ENCODE measurements at regions not wholly inside any gene's neighbourhood (a gene's known extent, or its start where the extent isn't known, plus 50 kb on each side); places are given as distances from the start of the nearest gene placed in this dataset.

DNA sequence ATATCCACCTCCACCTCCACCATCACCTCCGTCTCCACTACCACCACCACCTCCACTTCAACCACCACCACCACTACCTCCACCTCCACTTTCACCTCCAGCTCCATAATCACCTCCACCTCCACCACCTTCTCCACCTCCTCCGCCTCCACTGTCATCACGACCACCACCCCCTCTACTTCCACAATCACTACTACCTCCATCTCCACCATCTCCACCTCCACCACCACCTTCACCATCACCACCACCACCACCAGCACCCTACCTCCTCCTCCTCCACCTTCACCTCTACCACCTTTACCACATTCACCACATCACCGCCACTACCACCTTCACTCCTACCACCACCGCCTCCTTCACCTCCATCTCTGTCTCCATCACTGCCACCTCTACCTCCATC is 435.7 kb downstream of the MCTP2 start:
- DNase-seq, result no peak
- in situ Hi-C loops (cut with HindIII; ENCODE audit: low pct_ligation_motif_present, low pct_unique_long_range_greater_than_20kb, low sequenced_read_pairs), result no loop called here

DNA sequence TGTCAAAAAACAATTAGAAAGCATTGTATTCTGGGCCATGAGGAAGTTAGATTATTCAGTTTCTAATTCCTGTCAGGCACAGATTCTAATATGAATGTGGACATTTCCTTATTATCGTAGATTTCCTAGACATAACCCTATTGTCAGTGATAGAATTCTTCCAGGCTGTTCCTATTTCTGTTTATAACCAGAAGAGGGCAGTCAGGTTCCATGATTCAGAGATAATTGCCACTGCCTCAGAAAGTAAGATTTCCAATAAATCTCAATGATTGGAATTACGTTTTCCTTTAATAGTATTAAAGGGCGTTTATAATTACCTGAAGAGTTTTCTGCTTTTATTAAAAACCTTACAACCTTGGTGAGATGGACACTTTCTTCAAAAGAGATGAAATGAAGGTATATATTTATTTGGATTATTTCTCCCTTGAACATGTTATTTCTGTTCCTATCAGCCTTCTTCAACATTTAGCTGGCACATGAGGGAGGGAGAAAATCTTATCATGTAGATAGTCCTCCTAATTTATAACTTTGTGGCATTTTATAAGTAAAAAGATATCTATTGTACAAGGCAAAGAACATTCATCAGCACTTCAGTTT is 439.2 kb downstream of the MCTP2 start:
- in situ Hi-C loops (cut with HindIII; ENCODE audit: low pct_ligation_motif_present, low pct_unique_long_range_greater_than_20kb, low sequenced_read_pairs), result no loop called here
- DNase-seq, result peak; percentile 35

GRCh38 chr15:94671858-94672532 is 440.6 kb downstream of the MCTP2 start:
- in situ Hi-C loops (cut with HindIII; ENCODE audit: low pct_ligation_motif_present, low pct_unique_long_range_greater_than_20kb, low sequenced_read_pairs), result no loop called here
- DNase-seq, result no peak

- in situ Hi-C loops (cut with HindIII; ENCODE audit: low pct_ligation_motif_present, low pct_unique_long_range_greater_than_20kb, low sequenced_read_pairs), result no loop called here
- no peak for DNase-seq
Measured at GRCh38 chr15:94673801-94674200, 442.4 kb downstream of the MCTP2 start.

GRCh38 chr15:94674296-94674695 is 442.9 kb downstream of the MCTP2 start:
- in situ Hi-C loops (cut with HindIII; ENCODE audit: low pct_ligation_motif_present, low pct_unique_long_range_greater_than_20kb, low sequenced_read_pairs), result no loop called here
- no peak for DNase-seq

DNA sequence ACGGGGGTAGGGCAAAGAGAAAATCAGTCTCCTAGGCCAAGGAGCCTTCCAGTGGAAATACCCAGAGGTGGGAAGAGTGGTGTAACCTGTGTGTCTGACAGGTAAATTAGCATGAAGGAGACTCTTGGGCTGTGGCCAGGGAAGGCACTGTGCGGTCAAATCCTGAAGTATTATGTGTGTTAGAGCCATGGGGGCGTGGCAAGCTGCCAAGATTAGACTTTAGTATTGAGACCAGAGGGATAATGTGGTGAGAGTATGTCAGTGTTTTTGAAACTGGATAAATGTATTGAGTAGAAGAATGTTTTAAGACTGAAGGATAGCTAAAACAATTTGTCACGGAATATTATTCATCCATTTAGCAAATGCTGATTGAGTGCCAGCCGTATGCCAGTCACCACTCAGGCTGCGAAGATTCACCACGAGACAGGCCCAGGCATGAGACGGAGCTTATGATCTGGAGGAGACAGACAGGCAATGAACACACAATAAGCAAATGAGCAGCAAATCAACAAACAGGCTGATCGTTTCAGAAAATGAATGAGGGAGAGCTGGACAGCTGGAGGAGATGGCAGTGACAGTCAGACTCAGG is 445.9 kb downstream of the MCTP2 start:
- no peak for DNase-seq
- in situ Hi-C loops (cut with HindIII; ENCODE audit: low pct_ligation_motif_present, low pct_unique_long_range_greater_than_20kb, low sequenced_read_pairs), result no loop called here

GRCh38 chr15:94682171-94682570 is 450.8 kb downstream of the MCTP2 start:
- no peak for DNase-seq
- in situ Hi-C loops (cut with HindIII; ENCODE audit: low pct_ligation_motif_present, low pct_unique_long_range_greater_than_20kb, low sequenced_read_pairs), result no loop called here

- in situ Hi-C loops (cut with HindIII; ENCODE audit: low pct_ligation_motif_present, low pct_unique_long_range_greater_than_20kb, low sequenced_read_pairs), result no loop called here
- DNase-seq, result no peak
Measured at GRCh38 chr15:94683902-94684301, 452.5 kb downstream of the MCTP2 start.

GRCh38 chr15:94691169-94691568 is 459.8 kb downstream of the MCTP2 start:
- no peak for DNase-seq
- in situ Hi-C loops (cut with HindIII; ENCODE audit: low pct_ligation_motif_present, low pct_unique_long_range_greater_than_20kb, low sequenced_read_pairs), result no loop called here

DNA sequence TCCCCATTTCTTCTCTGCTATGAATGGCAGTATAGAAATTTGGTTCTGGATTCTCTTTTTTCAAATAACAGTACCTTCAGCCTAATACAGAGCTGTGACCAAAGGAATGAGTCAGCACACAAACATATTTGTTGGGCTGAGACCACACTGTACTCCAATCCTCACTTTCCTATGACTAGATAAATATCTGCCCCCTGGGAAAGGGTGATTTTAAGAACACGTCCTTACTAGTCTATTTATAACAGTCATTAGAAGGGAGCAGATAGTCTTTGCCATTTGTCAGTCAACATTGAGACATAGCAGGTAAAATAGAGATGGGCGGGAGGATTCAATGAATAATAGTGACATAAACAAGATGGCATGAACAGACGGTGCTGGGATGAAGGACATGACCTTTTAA is 461.3 kb downstream of the MCTP2 start:
- DNase-seq, result no peak
- in situ Hi-C loops (cut with HindIII; ENCODE audit: low pct_ligation_motif_present, low pct_unique_long_range_greater_than_20kb, low sequenced_read_pairs), result no loop called here

GRCh38 chr15:94700211-94700610 is 468.9 kb downstream of the MCTP2 start:
- DNase-seq, result no peak
- in situ Hi-C loops (cut with HindIII; ENCODE audit: low pct_ligation_motif_present, low pct_unique_long_range_greater_than_20kb, low sequenced_read_pairs), result no loop called here

- in situ Hi-C loops (cut with HindIII; ENCODE audit: low pct_ligation_motif_present, low pct_unique_long_range_greater_than_20kb, low sequenced_read_pairs), result no loop called here
- DNase-seq, result no peak
Measured at GRCh38 chr15:94701281-94701985, 470.1 kb downstream of the MCTP2 start.

DNA sequence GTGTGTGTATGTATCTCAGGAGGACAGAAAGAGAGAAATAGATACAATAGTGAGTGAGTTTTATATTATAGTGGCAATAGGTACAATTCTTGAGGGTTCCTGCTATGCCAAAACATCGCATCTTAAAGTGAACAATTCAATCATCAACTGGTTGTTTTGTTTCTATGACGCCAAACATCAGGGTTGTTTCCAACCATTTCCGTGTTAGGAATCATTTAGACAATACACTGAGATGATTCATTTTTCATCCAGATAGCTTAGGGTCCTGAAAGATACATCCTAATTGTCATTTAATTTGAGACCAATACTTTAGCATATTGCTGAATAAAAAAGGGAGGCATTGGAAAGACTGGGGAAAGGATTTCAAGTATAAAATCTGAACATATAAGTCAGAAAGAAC is 472.2 kb downstream of the MCTP2 start:
- DNase-seq, result no peak
- in situ Hi-C loops (cut with HindIII; ENCODE audit: low pct_ligation_motif_present, low pct_unique_long_range_greater_than_20kb, low sequenced_read_pairs), result no loop called here

DNA sequence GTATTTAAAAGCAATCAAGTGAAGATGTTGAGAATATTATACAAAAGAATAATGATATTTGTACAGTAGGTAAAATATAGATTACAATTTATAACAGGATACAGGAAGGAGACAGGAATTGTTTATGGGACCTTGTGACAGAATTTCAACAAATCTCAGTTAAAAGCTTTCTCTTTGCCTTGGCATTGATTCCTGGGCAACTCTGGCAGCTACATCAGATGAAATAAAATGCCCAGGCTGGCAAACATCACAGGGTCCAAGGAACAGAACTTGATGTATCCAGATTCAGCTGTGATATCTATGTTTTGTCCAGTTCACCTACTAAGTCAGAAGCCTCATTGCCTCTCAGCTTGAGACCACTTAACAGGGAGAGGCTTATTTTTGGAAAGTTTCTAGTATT is 473.1 kb downstream of the MCTP2 start:
- in situ Hi-C loops (cut with HindIII; ENCODE audit: low pct_ligation_motif_present, low pct_unique_long_range_greater_than_20kb, low sequenced_read_pairs), result no loop called here
- DNase-seq, result no peak

GRCh38 chr15:94704946-94705345 is 473.6 kb downstream of the MCTP2 start:
- in situ Hi-C loops (cut with HindIII; ENCODE audit: low pct_ligation_motif_present, low pct_unique_long_range_greater_than_20kb, low sequenced_read_pairs), result no loop called here
- DNase-seq, result no peak

- DNase-seq, result no peak
- in situ Hi-C loops (cut with HindIII; ENCODE audit: low pct_ligation_motif_present, low pct_unique_long_range_greater_than_20kb, low sequenced_read_pairs), result no loop called here
Measured at GRCh38 chr15:94709319-94709718, 478.0 kb downstream of the MCTP2 start.

DNA sequence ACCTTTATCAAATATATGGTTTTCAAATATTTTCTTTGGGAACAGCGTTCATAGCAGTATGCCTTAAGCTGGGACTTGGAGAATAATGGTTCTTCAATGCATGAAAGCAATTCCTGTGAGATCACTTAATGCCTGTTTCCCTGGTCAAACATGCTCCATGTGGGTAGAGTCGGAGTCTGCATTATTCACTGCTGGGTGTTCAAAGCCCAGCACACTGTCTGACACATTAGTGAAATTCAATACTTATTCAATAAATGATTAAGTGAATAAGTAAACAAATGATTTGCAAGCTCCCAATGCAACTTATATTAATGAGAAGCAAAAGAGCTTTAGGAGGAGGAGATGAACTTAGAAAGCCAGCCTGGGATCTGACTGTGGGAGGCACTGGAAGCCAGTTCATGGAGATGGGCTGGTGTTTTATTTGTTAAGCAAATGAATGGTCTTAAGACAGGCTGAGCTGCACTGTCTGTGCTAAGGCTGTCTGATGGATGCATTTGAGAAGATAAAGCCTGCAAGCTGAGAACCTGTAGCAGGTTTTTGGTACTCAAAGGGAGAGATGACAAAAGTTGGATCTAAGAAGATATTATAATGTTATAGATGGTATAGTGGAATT is 490.8 kb downstream of the MCTP2 start:
- in situ Hi-C loops (cut with HindIII; ENCODE audit: low pct_ligation_motif_present, low pct_unique_long_range_greater_than_20kb, low sequenced_read_pairs), result no loop called here
- DNase-seq, result no peak

DNA sequence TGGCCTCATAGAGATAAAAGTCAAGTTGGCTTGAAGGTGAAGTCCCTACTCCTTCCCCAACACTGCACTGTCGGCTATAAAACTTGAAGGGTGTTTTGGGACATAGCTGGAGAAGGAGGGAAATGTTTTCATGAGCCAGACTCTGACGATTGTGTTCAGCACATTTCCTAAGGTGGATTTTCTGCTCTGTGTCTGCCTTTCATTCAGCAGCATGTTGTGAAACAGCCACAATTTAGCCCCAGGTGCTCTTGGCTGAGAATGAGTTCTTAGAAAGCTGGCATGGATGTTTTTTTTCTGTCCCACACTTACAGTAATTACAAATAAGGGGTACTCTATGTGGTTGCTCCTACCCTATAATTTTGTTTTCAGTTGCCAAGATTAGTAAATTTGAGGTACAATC is 492.4 kb downstream of the MCTP2 start:
- in situ Hi-C loops (cut with HindIII; ENCODE audit: low pct_ligation_motif_present, low pct_unique_long_range_greater_than_20kb, low sequenced_read_pairs), result no loop called here
- DNase-seq, result no peak

GRCh38 chr15:94731286-94731685 is 499.9 kb downstream of the MCTP2 start:
- in situ Hi-C loops (cut with HindIII; ENCODE audit: low pct_ligation_motif_present, low pct_unique_long_range_greater_than_20kb, low sequenced_read_pairs), result no loop called here
- DNase-seq, result no peak

Measured in ACHN (cell line).